ENCODE measurements at regions not wholly inside any gene's neighbourhood (a gene's known extent, or its start where the extent isn't known, plus 50 kb on each side); places are given as distances from the start of the nearest gene placed in this dataset.

GRCh38 chr2:14199040-14199439 lies 433.5 kb upstream of the LRATD1 start:
- no peaks in the 10 kb centered on the region for H3K9me3 ChIP-seq
- no peak for DNase-seq
- intact Hi-C loops (cut with DNase I): no loop called here
- no peak overlapping the region for H3K27ac ChIP-seq
- no peak overlapping the region for H3K4me3 ChIP-seq
- no peak for TF ChIP-seq CTCF (IDR thresholded peaks at IDR 0.05)
- H3K27me3 ChIP-seq: no peaks in the 10 kb centered on the region
- 53 to 56% methylated on average over 3 of the region's 3 CpGs for WGBS, 2 donors
- ATAC-seq: no peak
- no peaks in the 10 kb centered on the region for H3K4me1 ChIP-seq
- H3K36me3 ChIP-seq: no peaks in the 10 kb centered on the region
- no peak for FAIRE-seq

- no peak for DNase-seq
- intact Hi-C loops (cut with DNase I): no loop called here
- Histone ChIP-seq H3K27me3 (no peaks in the 10 kb centered on the region), H3K4me1 (no peaks in the 10 kb centered on the region), H3K36me3 (no peaks in the 10 kb centered on the region), H3K4me3 (no peak overlapping the region), H3K9me3 (no peaks in the 10 kb centered on the region), H3K27ac (no peak overlapping the region)
- ATAC-seq: no peak
- WGBS, 2 donors: 64 to 71% methylated on average over 3 of the region's 3 CpGs
- no peak for FAIRE-seq
- no peak for TF ChIP-seq CTCF (IDR thresholded peaks at IDR 0.05)
These were observed 413.2 kb upstream of the LRATD1 start for GRCh38 chr2:14219306-14219705.

GRCh38 chr2:14220101-14220500 lies 412.4 kb upstream of the LRATD1 start:
- WGBS, 2 donors: 78 to 87% methylated on average over 1 of the region's 1 CpG
- no peaks in the 10 kb centered on the region for H3K9me3 ChIP-seq
- intact Hi-C loops (cut with DNase I): no loop called here
- FAIRE-seq (no peak), ATAC-seq (no peak), DNase-seq (no peak)
- H3K27ac ChIP-seq: no peak overlapping the region
- no peaks in the 10 kb centered on the region for H3K27me3 ChIP-seq
- TF ChIP-seq CTCF (IDR thresholded peaks at IDR 0.05): no peak
- no peak overlapping the region for H3K4me3 ChIP-seq
- H3K36me3 ChIP-seq: no peaks in the 10 kb centered on the region
- no peaks in the 10 kb centered on the region for H3K4me1 ChIP-seq

- H3K27ac ChIP-seq: no peak overlapping the region
- FAIRE-seq (no peak), ATAC-seq (no peak), DNase-seq (no peak)
- H3K4me1 ChIP-seq: no peaks in the 10 kb centered on the region
- H3K9me3 ChIP-seq: no peaks in the 10 kb centered on the region
- no peak for TF ChIP-seq CTCF (IDR thresholded peaks at IDR 0.05)
- intact Hi-C loops (cut with DNase I): no loop called here
- no peaks in the 10 kb centered on the region for H3K36me3 ChIP-seq
- WGBS, 2 donors: 72% methylated on average over 4 of the region's 4 CpGs
- no peak overlapping the region for H3K4me3 ChIP-seq
- no peaks in the 10 kb centered on the region for H3K27me3 ChIP-seq
These were observed 411.1 kb upstream of the LRATD1 start for GRCh38 chr2:14221466-14221865.

GRCh38 chr2:14223576-14223975 lies 408.9 kb upstream of the LRATD1 start:
- ATAC-seq: no peak
- Histone ChIP-seq H3K9me3 (no peaks in the 10 kb centered on the region), H3K36me3 (no peaks in the 10 kb centered on the region), H3K27ac (no peak overlapping the region), H3K4me3 (no peak overlapping the region), H3K4me1 (no peaks in the 10 kb centered on the region), H3K27me3 (no peaks in the 10 kb centered on the region)
- DNase-seq: no peak
- FAIRE-seq: no peak
- intact Hi-C loops (cut with DNase I): no loop called here
- TF ChIP-seq CTCF (IDR thresholded peaks at IDR 0.05): no peak
- WGBS, 2 donors: 65 to 70% methylated on average over 1 of the region's 1 CpG

Measured in pancreas (tissue), 10 donors.